Nephron progenitor cell (in vitro differentiated cells): ENCODE measurements at regions not wholly inside any gene's neighbourhood (a gene's known extent, or its start where the extent isn't known, plus 50 kb on each side); places are given as distances from the start of the nearest gene placed in this dataset.

Source experiments
- DNase-seq: peaks from one replicate; pipeline ENCODE4 v3.0.0; 2021
- H3K27ac Mint-ChIP-seq: 2 replicates; pipeline ENCODE4 v1.8.0; 2021; ENCODE audit warnings: mild to moderate bottlenecking, moderate library complexity, mixed read lengths
- H3K27me3 Mint-ChIP-seq: 2 replicates; pipeline ENCODE4 v1.8.0; 2021; ENCODE audit warnings: mild to moderate bottlenecking, low read depth, mixed read lengths; ENCODE audit not compliant: poor library complexity
- H3K36me3 Mint-ChIP-seq: 2 replicates; pipeline ENCODE4 v1.8.0; 2021; ENCODE audit warnings: low read depth, mixed read lengths
- H3K4me1 Mint-ChIP-seq: 2 replicates; pipeline ENCODE4 v1.8.0; 2021; ENCODE audit warnings: mixed read lengths
- H3K4me3 Mint-ChIP-seq: 2 replicates; pipeline ENCODE4 v1.8.0; 2021; ENCODE audit warnings: mild to moderate bottlenecking, moderate library complexity, mixed read lengths
- H3K9me3 Mint-ChIP-seq: 2 replicates; pipeline ENCODE4 v1.8.0; 2021; ENCODE audit warnings: mild to moderate bottlenecking, moderate library complexity, mixed read lengths
- TF ChIP-seq, protein P1 (sequence below): fragments of 200-600 bp; sonication (generic); IDR thresholded peaks from 2 replicates; pipeline ENCODE4 v1.5.0; 2021; ENCODE audit warnings: antibody characterized with exemption

DNA sequence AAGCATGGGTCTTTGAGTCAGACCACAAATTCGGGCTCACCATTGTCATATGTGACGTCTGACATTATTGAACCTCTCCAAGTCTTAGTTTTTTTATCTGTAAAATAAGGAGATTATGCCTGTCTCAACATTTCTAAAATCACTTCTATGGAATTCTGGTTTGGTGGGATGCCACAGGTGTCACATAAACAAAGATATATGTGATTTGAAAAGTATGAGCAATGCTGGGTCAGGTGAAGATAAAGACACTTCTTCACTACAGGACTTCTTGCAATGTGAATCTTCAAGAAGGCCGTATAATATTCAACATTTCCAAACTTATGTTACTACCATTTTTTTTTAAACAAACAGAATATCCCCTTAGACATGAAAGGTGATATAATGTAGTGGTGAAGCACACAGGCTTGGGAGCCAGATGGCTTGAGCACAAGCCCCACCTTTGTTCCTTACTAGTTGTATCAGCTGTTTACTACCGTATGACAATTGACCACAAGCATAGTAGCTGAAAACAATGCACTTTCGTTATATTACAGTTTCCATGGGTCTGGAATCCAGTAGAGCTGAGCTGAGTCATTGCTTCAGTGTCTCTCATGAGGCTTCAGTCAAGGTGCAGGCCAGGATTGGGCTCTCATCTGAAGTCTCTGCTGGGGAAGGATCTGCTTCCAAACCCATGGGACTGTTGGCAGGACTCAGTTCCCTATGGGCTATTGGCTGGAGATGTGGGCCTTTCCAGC lies 87.7 kb downstream of the UTP18 start:
- Mint-ChIP-seq H3K9me3 (no peaks in the 10 kb centered on the region), H3K27me3 (peaks cover 15% of the 10 kb centered on the region), H3K36me3 (no peaks in the 10 kb centered on the region), H3K27ac (no peak overlapping the region), H3K4me3 (no peak overlapping the region), H3K4me1 (no peaks in the 10 kb centered on the region)
- no peak for DNase-seq
- TF ChIP-seq, protein P1, sequence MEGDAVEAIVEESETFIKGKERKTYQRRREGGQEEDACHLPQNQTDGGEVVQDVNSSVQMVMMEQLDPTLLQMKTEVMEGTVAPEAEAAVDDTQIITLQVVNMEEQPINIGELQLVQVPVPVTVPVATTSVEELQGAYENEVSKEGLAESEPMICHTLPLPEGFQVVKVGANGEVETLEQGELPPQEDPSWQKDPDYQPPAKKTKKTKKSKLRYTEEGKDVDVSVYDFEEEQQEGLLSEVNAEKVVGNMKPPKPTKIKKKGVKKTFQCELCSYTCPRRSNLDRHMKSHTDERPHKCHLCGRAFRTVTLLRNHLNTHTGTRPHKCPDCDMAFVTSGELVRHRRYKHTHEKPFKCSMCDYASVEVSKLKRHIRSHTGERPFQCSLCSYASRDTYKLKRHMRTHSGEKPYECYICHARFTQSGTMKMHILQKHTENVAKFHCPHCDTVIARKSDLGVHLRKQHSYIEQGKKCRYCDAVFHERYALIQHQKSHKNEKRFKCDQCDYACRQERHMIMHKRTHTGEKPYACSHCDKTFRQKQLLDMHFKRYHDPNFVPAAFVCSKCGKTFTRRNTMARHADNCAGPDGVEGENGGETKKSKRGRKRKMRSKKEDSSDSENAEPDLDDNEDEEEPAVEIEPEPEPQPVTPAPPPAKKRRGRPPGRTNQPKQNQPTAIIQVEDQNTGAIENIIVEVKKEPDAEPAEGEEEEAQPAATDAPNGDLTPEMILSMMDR = no peak

DNA sequence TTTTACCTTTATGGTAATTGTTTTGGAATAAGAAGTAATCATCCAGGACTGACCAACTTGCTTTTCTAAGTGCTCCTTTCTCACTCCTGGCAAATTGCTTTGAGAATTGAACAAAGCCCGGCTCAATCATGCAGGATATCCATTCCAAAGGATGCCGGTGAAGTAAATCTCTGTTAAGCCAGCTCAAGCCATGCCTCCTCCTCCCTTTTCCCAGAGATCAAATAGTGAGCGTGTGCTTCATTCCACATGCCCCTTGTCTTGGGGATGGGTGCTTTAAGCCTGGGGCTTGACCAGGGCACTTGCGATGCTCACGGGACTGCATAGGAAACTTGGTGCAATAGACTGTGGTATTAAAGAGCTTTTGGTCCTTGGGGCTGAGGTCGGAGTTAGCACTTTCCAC lies 90.7 kb downstream of the UTP18 start:
- H3K27ac Mint-ChIP-seq = no peak overlapping the region
- no peaks in the 10 kb centered on the region for H3K4me1 Mint-ChIP-seq
- TF ChIP-seq, protein P1 = no peak
- no peak for DNase-seq
- no peak overlapping the region for H3K4me3 Mint-ChIP-seq
- H3K9me3 Mint-ChIP-seq = no peaks in the 10 kb centered on the region
- H3K27me3 Mint-ChIP-seq = peaks cover 24% of the 10 kb centered on the region
- H3K36me3 Mint-ChIP-seq = no peaks in the 10 kb centered on the region

DNA sequence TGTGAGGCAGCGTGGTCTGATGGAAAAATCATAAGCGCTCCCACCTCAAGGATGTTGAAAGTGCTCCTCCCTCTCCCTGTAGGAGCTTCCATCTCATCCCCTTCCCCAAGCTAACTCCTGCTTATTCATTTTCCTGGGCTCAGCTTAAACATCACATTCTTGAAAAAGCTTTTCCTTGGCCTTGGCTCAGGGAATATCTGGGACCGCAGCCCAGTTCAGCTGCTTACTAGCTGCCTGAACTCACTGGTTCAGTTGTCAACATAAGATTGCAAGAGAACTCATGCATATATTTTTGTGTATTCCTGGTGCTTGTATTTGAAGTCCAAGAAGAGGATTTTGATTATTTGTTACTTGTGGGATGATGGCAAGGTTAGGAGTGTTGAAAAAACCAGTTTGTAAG lies 91.5 kb downstream of the UTP18 start:
- DNase-seq = no peak
- TF ChIP-seq, protein P1 = no peak
- Mint-ChIP-seq H3K36me3 (no peaks in the 10 kb centered on the region), H3K27me3 (peaks cover 24% of the 10 kb centered on the region), H3K4me3 (no peak overlapping the region), H3K27ac (no peak overlapping the region), H3K4me1 (no peaks in the 10 kb centered on the region), H3K9me3 (no peaks in the 10 kb centered on the region)

DNA sequence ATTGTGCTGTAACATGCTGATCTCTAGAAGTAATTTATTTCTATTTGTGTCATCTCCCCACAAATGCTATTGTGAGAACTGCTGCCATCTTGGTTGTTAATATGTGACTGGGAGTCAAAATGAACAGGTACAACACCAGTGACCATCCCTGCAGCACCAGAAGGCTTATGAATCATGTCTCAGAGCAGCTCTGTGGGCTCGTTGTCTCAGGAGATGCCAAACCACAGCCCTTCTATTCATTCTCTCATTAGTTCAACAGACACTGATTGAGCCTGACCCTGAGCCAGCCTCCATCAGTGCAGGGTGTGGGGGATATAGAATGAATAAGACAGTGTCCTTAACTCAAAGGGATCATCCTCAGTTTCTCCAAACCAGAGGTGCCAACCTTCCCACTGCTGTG lies 92.5 kb downstream of the UTP18 start:
- Mint-ChIP-seq H3K27me3 (peaks cover 24% of the 10 kb centered on the region), H3K4me1 (no peaks in the 10 kb centered on the region), H3K27ac (no peak overlapping the region), H3K36me3 (no peaks in the 10 kb centered on the region), H3K4me3 (no peak overlapping the region), H3K9me3 (no peaks in the 10 kb centered on the region)
- no peak for DNase-seq
- TF ChIP-seq, protein P1 = no peak

DNA sequence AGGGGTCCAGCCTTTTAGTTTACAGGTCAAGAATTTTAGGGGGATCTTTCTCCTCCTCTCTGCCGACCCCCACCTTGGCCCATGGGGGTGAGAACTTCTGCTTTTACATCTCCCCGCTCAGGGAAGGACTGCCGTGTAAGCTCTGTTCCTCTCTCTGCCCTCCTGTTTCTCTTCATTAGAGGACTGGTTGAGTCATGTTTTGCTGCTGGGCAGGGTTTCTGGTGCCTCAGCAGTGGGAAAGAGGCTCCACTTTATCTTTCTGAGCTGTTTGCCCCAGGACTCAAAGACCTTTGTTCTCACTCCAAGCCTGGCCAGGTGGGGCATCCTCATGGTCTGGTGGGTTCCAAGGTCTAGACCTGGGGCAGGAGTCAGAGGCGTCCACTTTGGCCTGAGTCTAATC lies 93.0 kb downstream of the UTP18 start:
- no peak overlapping the region for H3K4me3 Mint-ChIP-seq
- H3K27me3 Mint-ChIP-seq = peaks cover 24% of the 10 kb centered on the region
- DNase-seq = no peak
- TF ChIP-seq, protein P1 = no peak
- no peaks in the 10 kb centered on the region for H3K36me3 Mint-ChIP-seq
- no peak overlapping the region for H3K27ac Mint-ChIP-seq
- no peaks in the 10 kb centered on the region for H3K4me1 Mint-ChIP-seq
- no peaks in the 10 kb centered on the region for H3K9me3 Mint-ChIP-seq

DNA sequence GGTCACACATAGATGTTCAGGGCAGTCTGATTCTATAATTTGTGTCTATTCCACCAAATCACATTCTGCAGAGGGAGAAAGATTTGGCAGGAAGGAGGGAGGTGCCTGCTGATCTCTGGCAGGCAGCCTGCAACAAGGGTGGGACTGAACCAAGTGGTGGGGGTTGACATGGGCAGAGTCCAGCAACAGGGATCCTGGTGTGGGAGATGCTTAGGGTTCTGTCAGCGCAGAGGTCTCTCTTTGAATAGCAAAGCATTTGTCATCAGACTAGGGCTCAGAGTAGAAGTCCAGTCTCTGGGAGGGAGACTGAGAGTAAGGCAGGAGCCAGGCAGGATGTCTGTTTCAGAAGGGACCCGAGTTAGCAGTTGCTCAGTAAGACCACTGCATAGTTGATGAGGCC lies 94.6 kb downstream of the UTP18 start:
- no peak overlapping the region for H3K4me3 Mint-ChIP-seq
- no peak for DNase-seq
- H3K36me3 Mint-ChIP-seq = no peaks in the 10 kb centered on the region
- H3K4me1 Mint-ChIP-seq = no peaks in the 10 kb centered on the region
- H3K27me3 Mint-ChIP-seq = peaks cover 23% of the 10 kb centered on the region
- no peaks in the 10 kb centered on the region for H3K9me3 Mint-ChIP-seq
- TF ChIP-seq, protein P1 = no peak
- peak overlapping the region; percentile 58 for H3K27ac Mint-ChIP-seq
